H9 (cell line): ENCODE measurements at regions not wholly inside any gene's neighbourhood (a gene's known extent, or its start where the extent isn't known, plus 50 kb on each side); places are given as distances from the start of the nearest gene placed in this dataset.

Experiments used
- DNase-seq: peaks from one replicate; pipeline ENCODE4 v3.0.0-alpha.2; 2017
- H2AFZ ChIP-seq: one replicate; pipeline ENCODE4 v1.6.1; 2013; ENCODE audit warnings: mild to moderate bottlenecking, low read length, control low read depth, moderate library complexity
- H2AK5ac ChIP-seq: 2 replicates; pipeline ENCODE4 v1.6.1; 2013; ENCODE audit warnings: low read length, control low read depth, mixed read lengths; ENCODE audit not compliant: insufficient read length
- H2BK120ac ChIP-seq: one replicate; pipeline ENCODE4 v1.6.1; 2013; ENCODE audit warnings: low read depth, mild to moderate bottlenecking, low read length, control low read depth, inconsistent platforms; ENCODE audit not compliant: poor library complexity, severe bottlenecking
- H2BK12ac ChIP-seq: 2 replicates; pipeline ENCODE4 v1.6.1; 2013; ENCODE audit warnings: low read length, control low read depth, mixed read lengths, low read depth; ENCODE audit not compliant: insufficient read length
- H2BK15ac ChIP-seq: 2 replicates; pipeline ENCODE4 v1.6.1; 2013; ENCODE audit warnings: low read depth, low read length, control low read depth
- H2BK20ac ChIP-seq: one replicate; pipeline ENCODE4 v1.6.1; 2013; ENCODE audit warnings: low read depth, mild to moderate bottlenecking, low read length, control low read depth, inconsistent platforms; ENCODE audit not compliant: poor library complexity, severe bottlenecking
- H2BK5ac ChIP-seq: 2 replicates; pipeline ENCODE4 v1.6.1; 2013; ENCODE audit warnings: low read length, control low read depth, mixed read lengths; ENCODE audit not compliant: insufficient read length
- H3K14ac ChIP-seq: 2 replicates; pipeline ENCODE4 v1.6.1; 2013; ENCODE audit warnings: low read length, control low read depth; ENCODE audit not compliant: insufficient read depth
- H3K18ac ChIP-seq: 2 replicates; pipeline ENCODE4 v1.6.1; 2013; ENCODE audit warnings: low read depth, mild to moderate bottlenecking, mixed read lengths, low read length, control low read depth; ENCODE audit not compliant: insufficient read length
- H3K23ac ChIP-seq: 2 replicates; pipeline ENCODE4 v1.6.1; 2013; ENCODE audit warnings: low read length, control low read depth, mixed read lengths, low read depth; ENCODE audit not compliant: insufficient read length
- H3K23me2 ChIP-seq: 2 replicates; pipeline ENCODE4 v1.6.1; 2013; ENCODE audit warnings: low read depth, mild to moderate bottlenecking, mixed read lengths, low read length, control low read depth; ENCODE audit not compliant: insufficient read length, poor library complexity, severe bottlenecking
- H3K27ac ChIP-seq: 2 replicates; pipeline ENCODE4 v1.5.1; 2013; ENCODE audit warnings: low read length, control low read depth, mixed read lengths, low read depth; ENCODE audit not compliant: insufficient read length
- H3K27me3 ChIP-seq: 2 replicates; pipeline ENCODE4 v1.6.1; 2013; ENCODE audit warnings: low read length, control low read depth, inconsistent platforms; ENCODE audit not compliant: insufficient read depth
- H3K4ac ChIP-seq: 2 replicates; pipeline ENCODE4 v1.6.1; 2013; ENCODE audit warnings: low read depth, mild to moderate bottlenecking, control low read depth, inconsistent platforms, low read length, moderate library complexity
- H3K4me1 ChIP-seq: 2 replicates; pipeline ENCODE4 v1.6.1; 2013; ENCODE audit warnings: low read length, control low read depth, inconsistent platforms; ENCODE audit not compliant: insufficient read depth
- H3K4me2 ChIP-seq: 2 replicates; pipeline ENCODE4 v1.6.1; 2013; ENCODE audit warnings: low read length, control low read depth, mixed read lengths; ENCODE audit not compliant: insufficient read length, insufficient read depth
- H3K56ac ChIP-seq: 2 replicates; pipeline ENCODE4 v1.6.1; 2013; ENCODE audit warnings: low read depth, mild to moderate bottlenecking, mixed read lengths, low read length, control low read depth; ENCODE audit not compliant: insufficient read length
- H3K79me1 ChIP-seq: 2 replicates; pipeline ENCODE4 v1.6.1; 2013; ENCODE audit warnings: low read depth, mild to moderate bottlenecking, moderate library complexity, low read length, control low read depth, inconsistent platforms; ENCODE audit not compliant: insufficient read depth, poor library complexity, severe bottlenecking
- H3K79me2 ChIP-seq: 2 replicates; pipeline ENCODE4 v1.6.1; 2013; ENCODE audit warnings: low read length, control low read depth, inconsistent platforms; ENCODE audit not compliant: insufficient read depth
- H3K9ac ChIP-seq: 2 replicates; pipeline ENCODE4 v1.6.1; 2013; ENCODE audit warnings: low read length, control low read depth, mixed read lengths; ENCODE audit not compliant: insufficient read length; ENCODE audit errors: extremely low read depth
- H3K9me3 ChIP-seq: one replicate; pipeline ENCODE4 v1.6.1; 2013; ENCODE audit warnings: low read depth, low read length, inconsistent platforms; ENCODE audit not compliant: control insufficient read depth
- H3T11ph ChIP-seq: one replicate; pipeline ENCODE4 v1.6.1; 2013; ENCODE audit warnings: mild to moderate bottlenecking, low read length, control low read depth, inconsistent platforms
- H4K20me1 ChIP-seq: one replicate; pipeline ENCODE4 v1.6.1; 2013; ENCODE audit not compliant: control insufficient read depth, insufficient read length, insufficient read depth
- H4K5ac ChIP-seq: 2 replicates; pipeline ENCODE4 v1.6.1; 2013; ENCODE audit warnings: low read depth, mild to moderate bottlenecking, mixed read lengths, low read length, control low read depth; ENCODE audit not compliant: insufficient read length
- H4K8ac ChIP-seq: replicated peaks from 2 replicates; pipeline ENCODE4 v1.6.1; 2013; ENCODE audit warnings: low read length, control low read depth, mixed read lengths, low read depth; ENCODE audit not compliant: insufficient read length
- H4K91ac ChIP-seq: 2 replicates; pipeline ENCODE4 v1.6.1; 2013; ENCODE audit warnings: low read depth, mild to moderate bottlenecking, moderate library complexity, mixed read lengths, low read length, control low read depth; ENCODE audit not compliant: insufficient read length
- H3K27ac Mint-ChIP-seq, 3 experiments: 2 replicates in 2 of 3; 3 replicates in 1 of 3; pipeline ENCODE4 v1.8.0; 2020 to 2021; ENCODE audit warnings: mixed read lengths in 3 of 3, mild to moderate bottlenecking in 1 of 3, moderate library complexity in 1 of 3
- H3K27me3 Mint-ChIP-seq: 2 replicates; pipeline ENCODE4 v1.8.0; 2021; ENCODE audit warnings: low read depth, mild to moderate bottlenecking, moderate library complexity, mixed read lengths
- H3K36me3 Mint-ChIP-seq, 3 experiments: 2 replicates in 2 of 3; 3 replicates in 1 of 3; pipeline ENCODE4 v1.8.0; 2020 to 2021; ENCODE audit warnings: low read depth in 3 of 3, mixed read lengths in 3 of 3; ENCODE audit not compliant: insufficient read depth in 1 of 3
- H3K4me1 Mint-ChIP-seq, 2 experiments: 2 replicates each; pipeline ENCODE4 v1.8.0; 2020; ENCODE audit warnings: mixed read lengths in 2 of 2
- H3K4me3 Mint-ChIP-seq, 2 experiments: 2 replicates in 1 of 2; 3 replicates in 1 of 2; pipeline ENCODE4 v1.8.0; 2020 to 2021; ENCODE audit warnings: mild to moderate bottlenecking in 2 of 2, mixed read lengths in 2 of 2, moderate library complexity in 1 of 2
- H3K9me3 Mint-ChIP-seq, 2 experiments: 2 replicates in 1 of 2; 3 replicates in 1 of 2; pipeline ENCODE4 v1.8.0; 2020; ENCODE audit warnings: mild to moderate bottlenecking in 2 of 2, mixed read lengths in 2 of 2, moderate library complexity in 1 of 2
- WGBS: extraction: QIAGEN DNeasy Blood & Tissue Kit; methylation state at CpG from one replicate; pipeline ENCODE4 v1.1.7; 2013; ENCODE audit warnings: missing lambda C conversion rate, low lambda C conversion rate, mixed read lengths; ENCODE audit not compliant: insufficient read length; ENCODE audit errors: extremely low coverage; 5-methylcytosine and 5-hydroxymethylcytosine counted together
- TF ChIP-seq, protein P1 (sequence below): fragments of 200-600 bp; sonication (generic); conservative IDR thresholded peaks from 3 replicates; pipeline ENCODE4 v1.8.0; 2021; ENCODE audit warnings: antibody characterized with exemption, mild to moderate bottlenecking

DNA sequence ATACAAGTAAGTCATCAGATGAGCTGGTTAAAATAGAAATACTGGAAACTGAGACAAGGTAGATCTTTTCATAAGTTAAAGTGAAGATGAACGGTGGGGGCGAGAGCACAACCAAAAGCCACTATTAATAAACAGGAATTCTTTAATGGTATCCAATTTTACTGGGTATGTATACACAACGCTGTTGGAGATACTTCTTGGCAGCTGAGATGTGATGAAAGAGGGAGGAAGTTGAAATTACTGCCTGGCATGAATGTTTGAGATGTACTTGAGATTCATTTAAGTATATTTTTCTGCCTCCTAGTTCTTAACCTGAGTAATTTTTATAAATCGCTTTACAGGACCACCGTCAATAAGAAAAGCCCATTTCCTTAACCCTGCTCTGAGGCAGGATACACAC, 110.0 kb upstream of the ZRANB2 start:
- Histone ChIP-seq H2BK120ac (no peak overlapping the region), H3K4ac (no peak overlapping the region), H2BK20ac (no peak overlapping the region), H3K9me3 (no peaks in the 10 kb centered on the region), H3K27me3 (no peaks in the 10 kb centered on the region), H2BK5ac (no peak overlapping the region), H3K14ac (no peak overlapping the region), H3K23me2 (no peaks in the 10 kb centered on the region), H3K27ac (no peak overlapping the region), H3K56ac (no peak overlapping the region), H3T11ph (no peak overlapping the region), H2AK5ac (no peak overlapping the region), H3K23ac (no peak overlapping the region), H2BK15ac (no peak overlapping the region), H3K18ac (no peak overlapping the region), H3K4me1 (no peaks in the 10 kb centered on the region), H3K9ac (no peak overlapping the region), H2BK12ac (no peak overlapping the region), H3K4me2 (no peak overlapping the region), H4K91ac (no peak overlapping the region), H4K20me1 (no peaks in the 10 kb centered on the region), H4K5ac (no peak overlapping the region), H4K8ac (no peak overlapping the region), H2AFZ (no peak overlapping the region), H3K79me1 (no peaks in the 10 kb centered on the region), H3K79me2 (no peaks in the 10 kb centered on the region)
- no CpG with 5 or more reads among the region's 5 CpGs for WGBS
- H3K9me3 Mint-ChIP-seq, result peaks cover 0 to 2% of the 10 kb centered on the region in 2 experiments; a peak in 2 of 5 replicates
- H3K4me3 Mint-ChIP-seq, result no peak overlapping the region
- TF ChIP-seq, protein P1, sequence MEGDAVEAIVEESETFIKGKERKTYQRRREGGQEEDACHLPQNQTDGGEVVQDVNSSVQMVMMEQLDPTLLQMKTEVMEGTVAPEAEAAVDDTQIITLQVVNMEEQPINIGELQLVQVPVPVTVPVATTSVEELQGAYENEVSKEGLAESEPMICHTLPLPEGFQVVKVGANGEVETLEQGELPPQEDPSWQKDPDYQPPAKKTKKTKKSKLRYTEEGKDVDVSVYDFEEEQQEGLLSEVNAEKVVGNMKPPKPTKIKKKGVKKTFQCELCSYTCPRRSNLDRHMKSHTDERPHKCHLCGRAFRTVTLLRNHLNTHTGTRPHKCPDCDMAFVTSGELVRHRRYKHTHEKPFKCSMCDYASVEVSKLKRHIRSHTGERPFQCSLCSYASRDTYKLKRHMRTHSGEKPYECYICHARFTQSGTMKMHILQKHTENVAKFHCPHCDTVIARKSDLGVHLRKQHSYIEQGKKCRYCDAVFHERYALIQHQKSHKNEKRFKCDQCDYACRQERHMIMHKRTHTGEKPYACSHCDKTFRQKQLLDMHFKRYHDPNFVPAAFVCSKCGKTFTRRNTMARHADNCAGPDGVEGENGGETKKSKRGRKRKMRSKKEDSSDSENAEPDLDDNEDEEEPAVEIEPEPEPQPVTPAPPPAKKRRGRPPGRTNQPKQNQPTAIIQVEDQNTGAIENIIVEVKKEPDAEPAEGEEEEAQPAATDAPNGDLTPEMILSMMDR, result no peak
- no peak for DNase-seq
- no peaks in the 10 kb centered on the region for H3K36me3 Mint-ChIP-seq
- no peak overlapping the region for H3K27ac Mint-ChIP-seq
- no peaks in the 10 kb centered on the region for H3K4me1 Mint-ChIP-seq
- H3K27me3 Mint-ChIP-seq, result no peaks in the 10 kb centered on the region
